ENCODE measurements at regions not wholly inside any gene's neighbourhood (a gene's known extent, or its start where the extent isn't known, plus 50 kb on each side); places are given as distances from the start of the nearest gene placed in this dataset.

- TF ChIP-seq CTCF (IDR thresholded peaks at IDR 0.05; ENCODE audit: insufficient read depth, low read depth, low read length) = no peak
- no peak for DNase-seq (ENCODE audit: low read depth)
- no peak overlapping the region for H3K4me3 ChIP-seq (ENCODE audit: low read depth, low read length)
These were observed 133.8 kb upstream of the DAB2 start for GRCh38 chr5:39558541-39558940.

GRCh38 chr5:39555788-39556187, 131.0 kb upstream of the DAB2 start:
- no peak for DNase-seq (ENCODE audit: low read depth)
- no peak overlapping the region for H3K4me3 ChIP-seq (ENCODE audit: low read depth, low read length)
- TF ChIP-seq CTCF (IDR thresholded peaks at IDR 0.05; ENCODE audit: insufficient read depth, low read depth, low read length) = no peak

GRCh38 chr5:39547553-39548154, 122.9 kb upstream of the DAB2 start:
- peak; percentile 76 for DNase-seq (ENCODE audit: low read depth)
- TF ChIP-seq CTCF (IDR thresholded peaks at IDR 0.05; ENCODE audit: insufficient read depth, low read depth, low read length) = peak; percentile 81
- H3K4me3 ChIP-seq (ENCODE audit: low read depth, low read length) = no peak overlapping the region

- H3K4me3 ChIP-seq (ENCODE audit: low read depth, low read length) = no peak overlapping the region
- TF ChIP-seq CTCF (IDR thresholded peaks at IDR 0.05; ENCODE audit: insufficient read depth, low read depth, low read length) = no peak
- DNase-seq (ENCODE audit: low read depth) = no peak
These were observed 120.2 kb upstream of the DAB2 start for GRCh38 chr5:39544941-39545340.

GRCh38 chr5:39543335-39543734, 118.6 kb upstream of the DAB2 start:
- H3K4me3 ChIP-seq (ENCODE audit: low read depth, low read length) = no peak overlapping the region
- no peak for DNase-seq (ENCODE audit: low read depth)
- no peak for TF ChIP-seq CTCF (IDR thresholded peaks at IDR 0.05; ENCODE audit: insufficient read depth, low read depth, low read length)

- no peak for TF ChIP-seq CTCF (IDR thresholded peaks at IDR 0.05; ENCODE audit: insufficient read depth, low read depth, low read length)
- no peak overlapping the region for H3K4me3 ChIP-seq (ENCODE audit: low read depth, low read length)
- DNase-seq (ENCODE audit: low read depth) = no peak
These were observed 117.9 kb upstream of the DAB2 start for GRCh38 chr5:39542511-39543285.
